ENCODE measurements at regions not wholly inside any gene's neighbourhood (a gene's known extent, or its start where the extent isn't known, plus 50 kb on each side); places are given as distances from the start of the nearest gene placed in this dataset.

GRCh38 chr15:35305031-35305550, 220.0 kb upstream of the NANOGP8 start:
- H3K9me3 ChIP-seq (ENCODE audit: control insufficient read depth, insufficient read depth, low read length), result no peaks in the 10 kb centered on the region
- H3K36me3 ChIP-seq (ENCODE audit: control insufficient read depth, insufficient read depth, low read length), result no peaks in the 10 kb centered on the region
- no peak overlapping the region for H3K27ac ChIP-seq (ENCODE audit: low read length)
- H3K4me1 ChIP-seq (ENCODE audit: control insufficient read depth, insufficient read depth, low read length), result no peaks in the 10 kb centered on the region
- no peak for DNase-seq (ENCODE audit: low read depth, low spot score)
- WGBS (ENCODE audit: insufficient coverage, insufficient read length), result no CpG with 5 or more reads among the region's 2 CpGs
- H3K4me3 ChIP-seq (ENCODE audit: low read length), result no peak overlapping the region
- H3K27me3 ChIP-seq (ENCODE audit: control insufficient read depth, insufficient read depth, low read length), result no peaks in the 10 kb centered on the region

GRCh38 chr15:35304389-35304788, 219.3 kb upstream of the NANOGP8 start:
- WGBS (ENCODE audit: insufficient coverage, insufficient read length), result no CpG with 5 or more reads among the region's 2 CpGs
- no peaks in the 10 kb centered on the region for H3K9me3 ChIP-seq (ENCODE audit: control insufficient read depth, insufficient read depth, low read length)

GRCh38 chr15:35302334-35302733, 217.2 kb upstream of the NANOGP8 start:
- WGBS (ENCODE audit: insufficient coverage, insufficient read length), result no CpG with 5 or more reads among the region's 1 CpG

More at GRCh38 chr15:35304389-35304788, 219.3 kb upstream of the NANOGP8 start:
- H3K27ac ChIP-seq (ENCODE audit: low read length), result no peak overlapping the region
- no peak overlapping the region for H3K4me3 ChIP-seq (ENCODE audit: low read length)
- H3K36me3 ChIP-seq (ENCODE audit: control insufficient read depth, insufficient read depth, low read length), result no peaks in the 10 kb centered on the region
- H3K4me1 ChIP-seq (ENCODE audit: control insufficient read depth, insufficient read depth, low read length), result no peaks in the 10 kb centered on the region
- DNase-seq (ENCODE audit: low read depth, low spot score), result no peak
- H3K27me3 ChIP-seq (ENCODE audit: control insufficient read depth, insufficient read depth, low read length), result no peaks in the 10 kb centered on the region

GRCh38 chr15:35301088-35301487, 216.0 kb upstream of the NANOGP8 start:
- H3K4me1 ChIP-seq (ENCODE audit: control insufficient read depth, insufficient read depth, low read length), result no peaks in the 10 kb centered on the region
- H3K4me3 ChIP-seq (ENCODE audit: low read length), result no peak overlapping the region
- H3K27me3 ChIP-seq (ENCODE audit: control insufficient read depth, insufficient read depth, low read length), result no peaks in the 10 kb centered on the region
- WGBS (ENCODE audit: insufficient coverage, insufficient read length), result no CpG with 5 or more reads among the region's 2 CpGs
- H3K36me3 ChIP-seq (ENCODE audit: control insufficient read depth, insufficient read depth, low read length), result no peaks in the 10 kb centered on the region
- no peaks in the 10 kb centered on the region for H3K9me3 ChIP-seq (ENCODE audit: control insufficient read depth, insufficient read depth, low read length)
- no peak overlapping the region for H3K27ac ChIP-seq (ENCODE audit: low read length)
- DNase-seq (ENCODE audit: low read depth, low spot score), result no peak

More at GRCh38 chr15:35302334-35302733, 217.2 kb upstream of the NANOGP8 start:
- Histone ChIP-seq H3K27ac (ENCODE audit: low read length) (no peak overlapping the region), H3K27me3 (ENCODE audit: control insufficient read depth, insufficient read depth, low read length) (no peaks in the 10 kb centered on the region), H3K4me3 (ENCODE audit: low read length) (no peak overlapping the region), H3K9me3 (ENCODE audit: control insufficient read depth, insufficient read depth, low read length) (no peaks in the 10 kb centered on the region), H3K36me3 (ENCODE audit: control insufficient read depth, insufficient read depth, low read length) (no peaks in the 10 kb centered on the region), H3K4me1 (ENCODE audit: control insufficient read depth, insufficient read depth, low read length) (no peaks in the 10 kb centered on the region)
- DNase-seq (ENCODE audit: low read depth, low spot score), result no peak

- no peaks in the 10 kb centered on the region for H3K4me1 ChIP-seq (ENCODE audit: control insufficient read depth, insufficient read depth, low read length)
- no CpG with 5 or more reads among the region's 33 CpGs for WGBS (ENCODE audit: insufficient coverage, insufficient read length)
Measured at GRCh38 chr15:35299059-35299735, 214.1 kb upstream of the NANOGP8 start.

GRCh38 chr15:35298509-35298908, 213.4 kb upstream of the NANOGP8 start:
- Histone ChIP-seq H3K27ac (ENCODE audit: low read length) (no peak overlapping the region), H3K4me3 (ENCODE audit: low read length) (no peak overlapping the region), H3K9me3 (ENCODE audit: control insufficient read depth, insufficient read depth, low read length) (no peaks in the 10 kb centered on the region), H3K4me1 (ENCODE audit: control insufficient read depth, insufficient read depth, low read length) (no peaks in the 10 kb centered on the region), H3K27me3 (ENCODE audit: control insufficient read depth, insufficient read depth, low read length) (no peaks in the 10 kb centered on the region), H3K36me3 (ENCODE audit: control insufficient read depth, insufficient read depth, low read length) (no peaks in the 10 kb centered on the region)
- no peak for DNase-seq (ENCODE audit: low read depth, low spot score)
- no CpG with 5 or more reads among the region's 16 CpGs for WGBS (ENCODE audit: insufficient coverage, insufficient read length)

More at GRCh38 chr15:35299059-35299735, 214.1 kb upstream of the NANOGP8 start:
- Histone ChIP-seq H3K9me3 (ENCODE audit: control insufficient read depth, insufficient read depth, low read length) (no peaks in the 10 kb centered on the region), H3K27ac (ENCODE audit: low read length) (no peak overlapping the region), H3K4me3 (ENCODE audit: low read length) (no peak overlapping the region), H3K36me3 (ENCODE audit: control insufficient read depth, insufficient read depth, low read length) (no peaks in the 10 kb centered on the region), H3K27me3 (ENCODE audit: control insufficient read depth, insufficient read depth, low read length) (no peaks in the 10 kb centered on the region)
- DNase-seq (ENCODE audit: low read depth, low spot score), result no peak

- Histone ChIP-seq H3K36me3 (ENCODE audit: control insufficient read depth, insufficient read depth, low read length) (no peaks in the 10 kb centered on the region), H3K27me3 (ENCODE audit: control insufficient read depth, insufficient read depth, low read length) (no peaks in the 10 kb centered on the region), H3K4me3 (ENCODE audit: low read length) (no peak overlapping the region), H3K27ac (ENCODE audit: low read length) (no peak overlapping the region), H3K4me1 (ENCODE audit: control insufficient read depth, insufficient read depth, low read length) (no peaks in the 10 kb centered on the region), H3K9me3 (ENCODE audit: control insufficient read depth, insufficient read depth, low read length) (no peaks in the 10 kb centered on the region)
- no peak for DNase-seq (ENCODE audit: low read depth, low spot score)
- no CpG with 5 or more reads among the region's 4 CpGs for WGBS (ENCODE audit: insufficient coverage, insufficient read length)
Measured at GRCh38 chr15:35293353-35294130, 208.4 kb upstream of the NANOGP8 start.

- Histone ChIP-seq H3K4me3 (ENCODE audit: low read length) (no peak overlapping the region), H3K4me1 (ENCODE audit: control insufficient read depth, insufficient read depth, low read length) (no peaks in the 10 kb centered on the region), H3K27ac (ENCODE audit: low read length) (no peak overlapping the region), H3K9me3 (ENCODE audit: control insufficient read depth, insufficient read depth, low read length) (no peaks in the 10 kb centered on the region), H3K36me3 (ENCODE audit: control insufficient read depth, insufficient read depth, low read length) (no peaks in the 10 kb centered on the region), H3K27me3 (ENCODE audit: control insufficient read depth, insufficient read depth, low read length) (no peaks in the 10 kb centered on the region)
- no CpG with 5 or more reads among the region's 5 CpGs for WGBS (ENCODE audit: insufficient coverage, insufficient read length)
- no peak for DNase-seq (ENCODE audit: low read depth, low spot score)
Measured at GRCh38 chr15:35290301-35290721, 205.2 kb upstream of the NANOGP8 start.

GRCh38 chr15:35289024-35289617, 204.0 kb upstream of the NANOGP8 start:
- no peak overlapping the region for H3K4me3 ChIP-seq (ENCODE audit: low read length)
- no peaks in the 10 kb centered on the region for H3K4me1 ChIP-seq (ENCODE audit: control insufficient read depth, insufficient read depth, low read length)
- no peak overlapping the region for H3K27ac ChIP-seq (ENCODE audit: low read length)
- H3K36me3 ChIP-seq (ENCODE audit: control insufficient read depth, insufficient read depth, low read length), result no peaks in the 10 kb centered on the region
- no peaks in the 10 kb centered on the region for H3K27me3 ChIP-seq (ENCODE audit: control insufficient read depth, insufficient read depth, low read length)
- peak; percentile 29 for DNase-seq (ENCODE audit: low read depth, low spot score)
- H3K9me3 ChIP-seq (ENCODE audit: control insufficient read depth, insufficient read depth, low read length), result no peaks in the 10 kb centered on the region
- WGBS (ENCODE audit: insufficient coverage, insufficient read length), result no CpG with 5 or more reads among the region's 3 CpGs

- no peak for DNase-seq (ENCODE audit: low read depth, low spot score)
- WGBS (ENCODE audit: insufficient coverage, insufficient read length), result no CpG with 5 or more reads among the region's 3 CpGs
- Histone ChIP-seq H3K27me3 (ENCODE audit: control insufficient read depth, insufficient read depth, low read length) (no peaks in the 10 kb centered on the region), H3K4me3 (ENCODE audit: low read length) (no peak overlapping the region), H3K27ac (ENCODE audit: low read length) (no peak overlapping the region), H3K4me1 (ENCODE audit: control insufficient read depth, insufficient read depth, low read length) (no peaks in the 10 kb centered on the region), H3K36me3 (ENCODE audit: control insufficient read depth, insufficient read depth, low read length) (no peaks in the 10 kb centered on the region), H3K9me3 (ENCODE audit: control insufficient read depth, insufficient read depth, low read length) (no peaks in the 10 kb centered on the region)
Measured at GRCh38 chr15:35288580-35288979, 203.5 kb upstream of the NANOGP8 start.
